Large intestine (tissue), 3 donors: ENCODE measurements at regions not wholly inside any gene's neighbourhood (a gene's known extent, or its start where the extent isn't known, plus 50 kb on each side); places are given as distances from the start of the nearest gene placed in this dataset.

ENCODE experiments used
- DNase-seq, 2 donors: peaks; one replicate each; pipeline versions ENCODE4 v3.0.0 to v3.0.0-alpha.2; 2013
- H3K27ac ChIP-seq: one replicate; pipeline ENCODE4 v1.5.1; 2013; ENCODE audit warnings: low read length
- H3K27me3 ChIP-seq: 2 replicates; pipeline ENCODE4 v1.6.1; 2013; ENCODE audit warnings: low read length; ENCODE audit not compliant: control insufficient read depth, insufficient read depth
- H3K36me3 ChIP-seq: 2 replicates; pipeline ENCODE4 v1.6.1; 2013; ENCODE audit warnings: low read length; ENCODE audit not compliant: control insufficient read depth, insufficient read depth
- H3K4me1 ChIP-seq: one replicate; pipeline ENCODE4 v1.6.1; 2013; ENCODE audit warnings: low read length; ENCODE audit not compliant: control insufficient read depth, insufficient read depth
- H3K4me3 ChIP-seq: one replicate; pipeline ENCODE4 v1.5.1; 2013; ENCODE audit warnings: low read length
- H3K9me3 ChIP-seq: one replicate; pipeline ENCODE4 v1.6.1; 2013; ENCODE audit warnings: mild to moderate bottlenecking, low read depth, low read length, moderate library complexity; ENCODE audit not compliant: control insufficient read depth
- WGBS: methylation state at CpG from one replicate; pipeline ENCODE4 v1.1.5; 2013; ENCODE audit warnings: low lambda C conversion rate; ENCODE audit not compliant: insufficient coverage; 5-methylcytosine and 5-hydroxymethylcytosine counted together

DNA sequence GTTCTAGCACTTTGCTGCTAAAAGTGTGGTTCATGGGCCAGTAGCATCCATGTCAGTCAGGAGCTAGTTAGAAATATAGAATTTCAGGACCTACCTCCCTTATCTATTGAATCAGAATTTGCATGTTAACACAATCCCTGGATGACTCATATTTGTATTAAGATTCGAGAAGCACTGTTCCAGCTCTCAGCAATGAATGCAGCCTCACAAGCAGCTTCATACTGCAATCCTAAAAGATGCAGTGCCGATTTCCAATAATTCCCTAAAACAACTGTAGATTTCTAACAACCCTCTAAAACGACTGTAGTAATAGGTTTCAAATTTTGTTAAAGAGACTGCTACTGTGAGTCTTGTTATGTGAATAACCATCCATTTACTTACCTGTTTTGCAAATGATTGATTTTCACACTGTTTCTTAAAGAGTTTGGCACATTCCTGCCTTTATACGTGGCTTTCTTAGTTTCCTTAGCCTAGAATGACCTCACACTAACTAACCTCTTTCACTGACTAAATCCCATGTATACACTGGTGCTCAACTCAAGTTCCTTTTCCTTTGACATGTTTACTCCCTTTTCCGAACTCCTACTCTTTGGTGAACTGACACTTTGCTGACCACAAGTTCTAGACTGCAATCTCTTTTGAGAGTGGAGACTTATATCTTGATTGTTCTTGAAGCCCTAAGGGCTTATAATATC lies 511.8 kb downstream of the METTL15 start:
- Histone ChIP-seq H3K36me3 (no peaks in the 10 kb centered on the region), H3K27ac (no peak overlapping the region), H3K27me3 (no peaks in the 10 kb centered on the region), H3K9me3 (no peaks in the 10 kb centered on the region), H3K4me1 (no peaks in the 10 kb centered on the region), H3K4me3 (no peak overlapping the region)
- 62% methylated on average over 2 of the region's 5 CpGs for WGBS
- no peak for DNase-seq

DNA sequence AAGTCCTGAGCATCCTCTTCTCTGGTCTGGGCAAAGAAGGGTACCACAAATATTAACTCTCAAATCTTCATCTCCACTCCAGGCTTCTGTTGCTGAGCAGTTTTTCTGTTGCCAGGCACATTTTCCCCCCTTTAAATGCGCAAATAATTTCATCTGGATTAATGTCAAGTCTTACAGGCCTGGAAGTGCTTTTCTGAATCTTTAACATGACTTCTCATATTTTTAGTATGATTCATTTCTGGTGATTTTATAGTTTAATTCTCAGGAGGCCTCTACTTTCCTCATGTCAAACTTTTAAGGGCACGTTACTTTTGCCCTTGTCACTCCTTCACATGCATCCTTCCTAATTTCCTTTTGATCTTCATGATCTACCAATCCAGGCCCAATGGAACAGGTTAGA lies 510.2 kb downstream of the METTL15 start:
- H3K27me3 ChIP-seq: no peaks in the 10 kb centered on the region
- no peaks in the 10 kb centered on the region for H3K36me3 ChIP-seq
- 90% methylated on average over 2 of the region's 2 CpGs for WGBS
- no peak for DNase-seq
- no peaks in the 10 kb centered on the region for H3K9me3 ChIP-seq
- no peak overlapping the region for H3K4me3 ChIP-seq
- H3K4me1 ChIP-seq: no peaks in the 10 kb centered on the region
- H3K27ac ChIP-seq: no peak overlapping the region

- no peaks in the 10 kb centered on the region for H3K9me3 ChIP-seq
- no peaks in the 10 kb centered on the region for H3K36me3 ChIP-seq
- no peak overlapping the region for H3K4me3 ChIP-seq
- no peak for DNase-seq
- H3K27me3 ChIP-seq: no peaks in the 10 kb centered on the region
- 83% methylated on average over 2 of the region's 5 CpGs for WGBS
- no peaks in the 10 kb centered on the region for H3K4me1 ChIP-seq
- H3K27ac ChIP-seq: no peak overlapping the region
These were observed 508.2 kb downstream of the METTL15 start for GRCh38 chr11:28616160-28616965.

DNA sequence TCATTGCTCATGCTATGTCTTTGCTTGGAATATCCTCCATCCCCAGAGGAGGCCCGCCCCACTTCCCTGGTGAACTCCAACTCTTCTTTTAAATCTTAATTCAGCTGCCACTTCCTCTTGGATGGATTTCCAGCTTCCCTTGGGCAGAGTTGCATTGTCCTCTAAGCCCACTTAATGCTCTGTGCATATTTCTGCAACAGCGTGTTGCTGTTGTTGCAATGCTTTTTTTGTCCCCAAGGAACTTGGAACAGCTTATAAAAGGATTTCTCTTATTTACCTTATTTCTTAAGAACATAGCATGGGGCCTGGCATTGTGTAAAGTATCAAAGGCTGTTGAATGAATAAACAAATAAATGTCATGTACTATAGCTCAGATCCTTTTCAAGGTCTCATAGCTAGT lies 507.4 kb downstream of the METTL15 start:
- H3K36me3 ChIP-seq: no peaks in the 10 kb centered on the region
- no peaks in the 10 kb centered on the region for H3K27me3 ChIP-seq
- whole genome bisulfite sequencing: 100% methylated on average over 1 of the region's 2 CpGs
- no peak overlapping the region for H3K27ac ChIP-seq
- H3K4me3 ChIP-seq: no peak overlapping the region
- no peaks in the 10 kb centered on the region for H3K9me3 ChIP-seq
- no peak for DNase-seq
- no peaks in the 10 kb centered on the region for H3K4me1 ChIP-seq

DNA sequence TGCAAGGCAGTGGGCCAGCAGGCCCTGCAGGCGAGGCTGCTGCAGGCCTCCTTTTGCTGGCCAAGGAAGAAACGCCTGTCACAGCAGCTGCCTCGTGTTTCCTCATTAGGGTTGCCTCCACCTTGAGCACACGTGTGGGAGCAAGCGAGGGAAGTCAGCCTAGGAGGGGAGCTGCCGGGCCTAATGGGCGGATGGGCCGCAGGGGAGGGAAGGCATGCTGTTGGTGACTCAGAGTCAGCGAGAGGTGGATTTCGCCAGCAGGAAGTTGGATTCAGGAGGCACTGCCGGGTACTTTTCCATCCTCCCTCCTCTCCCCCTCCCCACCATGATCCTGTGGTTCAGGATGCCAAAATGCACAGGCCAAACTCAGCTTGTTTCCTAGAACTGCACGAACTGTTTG lies 498.7 kb downstream of the METTL15 start:
- Histone ChIP-seq H3K9me3 (no peaks in the 10 kb centered on the region), H3K36me3 (no peaks in the 10 kb centered on the region), H3K4me1 (no peaks in the 10 kb centered on the region), H3K27me3 (no peaks in the 10 kb centered on the region), H3K27ac (no peak overlapping the region), H3K4me3 (no peak overlapping the region)
- no CpG with 5 or more reads among the region's 12 CpGs for WGBS
- DNase-seq: no peak

DNA sequence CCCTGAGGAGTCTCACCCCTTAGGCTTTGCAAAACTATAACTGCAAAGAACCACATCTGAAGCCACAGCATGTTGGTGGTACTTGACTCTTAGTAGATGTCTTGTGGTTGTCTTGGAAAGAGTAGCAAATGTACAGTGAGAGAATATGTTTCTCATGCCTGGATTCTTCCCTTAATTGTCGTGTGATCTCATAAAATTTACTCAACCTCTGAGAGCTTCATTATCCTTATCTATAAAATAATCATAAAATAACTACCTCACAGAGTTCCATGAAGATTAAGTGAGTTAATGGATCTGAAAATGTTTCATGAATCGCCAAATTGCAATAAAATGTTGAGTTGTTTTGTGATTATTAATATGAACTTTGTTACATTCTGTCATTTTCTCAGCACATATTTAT lies 491.5 kb downstream of the METTL15 start:
- Histone ChIP-seq H3K27ac (no peak overlapping the region), H3K4me3 (no peak overlapping the region), H3K4me1 (no peaks in the 10 kb centered on the region), H3K36me3 (no peaks in the 10 kb centered on the region), H3K27me3 (no peaks in the 10 kb centered on the region), H3K9me3 (no peaks in the 10 kb centered on the region)
- WGBS: 60% methylated on average over 1 of the region's 2 CpGs
- no peak for DNase-seq

GRCh38 chr11:28598531-28598930 lies 490.3 kb downstream of the METTL15 start:
- no peaks in the 10 kb centered on the region for H3K9me3 ChIP-seq
- no peak overlapping the region for H3K4me3 ChIP-seq
- no CpG with 5 or more reads among the region's 3 CpGs for WGBS
- DNase-seq: no peak
- no peaks in the 10 kb centered on the region for H3K36me3 ChIP-seq
- no peak overlapping the region for H3K27ac ChIP-seq
- no peaks in the 10 kb centered on the region for H3K4me1 ChIP-seq
- no peaks in the 10 kb centered on the region for H3K27me3 ChIP-seq

- Histone ChIP-seq H3K4me1 (no peaks in the 10 kb centered on the region), H3K27me3 (no peaks in the 10 kb centered on the region), H3K4me3 (no peak overlapping the region), H3K9me3 (no peaks in the 10 kb centered on the region), H3K27ac (no peak overlapping the region), H3K36me3 (no peaks in the 10 kb centered on the region)
- 90% methylated on average over 2 of the region's 2 CpGs for WGBS
- no peak for DNase-seq
These were observed 488.6 kb downstream of the METTL15 start for GRCh38 chr11:28596816-28597215.

- Histone ChIP-seq H3K27ac (no peak overlapping the region), H3K36me3 (no peaks in the 10 kb centered on the region), H3K4me3 (no peak overlapping the region), H3K27me3 (no peaks in the 10 kb centered on the region), H3K9me3 (no peaks in the 10 kb centered on the region), H3K4me1 (no peaks in the 10 kb centered on the region)
- DNase-seq: no peak
These were observed 484.0 kb downstream of the METTL15 start for GRCh38 chr11:28592141-28592540.

DNA sequence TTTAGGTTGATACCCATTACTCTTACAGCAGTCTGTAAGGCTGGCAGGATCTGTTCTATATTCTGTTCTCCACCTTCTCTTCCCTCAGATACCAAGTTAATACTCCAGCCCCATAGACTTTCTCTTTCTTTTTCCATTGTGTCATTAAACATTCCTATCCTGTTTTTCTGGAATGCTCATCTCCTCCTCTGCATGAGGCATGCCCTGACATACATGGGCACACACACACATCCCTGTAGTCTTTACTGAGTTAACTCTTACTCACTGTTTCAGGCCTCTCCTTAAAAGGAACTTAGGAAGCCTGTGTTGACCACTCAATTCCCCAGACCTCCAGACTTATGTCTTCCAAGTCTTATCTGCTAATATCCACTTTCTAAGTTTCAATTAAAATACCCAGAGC lies 476.8 kb downstream of the METTL15 start:
- Histone ChIP-seq H3K27ac (no peak overlapping the region), H3K36me3 (no peaks in the 10 kb centered on the region), H3K9me3 (no peaks in the 10 kb centered on the region), H3K4me3 (no peak overlapping the region), H3K4me1 (no peaks in the 10 kb centered on the region), H3K27me3 (no peaks in the 10 kb centered on the region)
- no peak for DNase-seq

DNA sequence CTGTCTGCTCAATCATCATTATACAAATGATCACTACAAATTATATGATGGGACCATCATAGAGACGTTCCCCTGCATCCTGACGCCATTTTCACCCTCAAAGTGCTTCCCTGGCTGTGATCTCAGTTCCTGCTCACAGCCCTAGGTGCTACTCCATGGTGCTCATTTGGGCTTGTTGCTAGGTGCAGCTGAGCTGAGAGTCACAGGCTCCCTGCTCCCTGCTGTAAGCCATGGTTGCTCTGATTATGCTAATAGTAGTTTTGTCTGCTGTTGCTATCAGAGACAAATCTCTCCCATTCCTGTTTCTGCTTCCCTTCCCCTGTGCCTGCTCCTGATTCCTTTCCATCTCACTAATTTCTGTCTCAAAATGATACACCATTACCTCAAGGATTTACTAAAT lies 474.3 kb downstream of the METTL15 start:
- 100% methylated on average over 1 of the region's 2 CpGs for WGBS
- Histone ChIP-seq H3K36me3 (no peaks in the 10 kb centered on the region), H3K27ac (no peak overlapping the region), H3K9me3 (no peaks in the 10 kb centered on the region), H3K27me3 (no peaks in the 10 kb centered on the region), H3K4me3 (no peak overlapping the region), H3K4me1 (no peaks in the 10 kb centered on the region)
- DNase-seq: no peak
